ENCODE measurements at regions not wholly inside any gene's neighbourhood (a gene's known extent, or its start where the extent isn't known, plus 50 kb on each side); places are given as distances from the start of the nearest gene placed in this dataset.
"Not testable (repeated sequence)": the region's sequence is repeated elsewhere in the genome, so short reads cannot be mapped to it uniquely, and the experiment has no call there.

DNA sequence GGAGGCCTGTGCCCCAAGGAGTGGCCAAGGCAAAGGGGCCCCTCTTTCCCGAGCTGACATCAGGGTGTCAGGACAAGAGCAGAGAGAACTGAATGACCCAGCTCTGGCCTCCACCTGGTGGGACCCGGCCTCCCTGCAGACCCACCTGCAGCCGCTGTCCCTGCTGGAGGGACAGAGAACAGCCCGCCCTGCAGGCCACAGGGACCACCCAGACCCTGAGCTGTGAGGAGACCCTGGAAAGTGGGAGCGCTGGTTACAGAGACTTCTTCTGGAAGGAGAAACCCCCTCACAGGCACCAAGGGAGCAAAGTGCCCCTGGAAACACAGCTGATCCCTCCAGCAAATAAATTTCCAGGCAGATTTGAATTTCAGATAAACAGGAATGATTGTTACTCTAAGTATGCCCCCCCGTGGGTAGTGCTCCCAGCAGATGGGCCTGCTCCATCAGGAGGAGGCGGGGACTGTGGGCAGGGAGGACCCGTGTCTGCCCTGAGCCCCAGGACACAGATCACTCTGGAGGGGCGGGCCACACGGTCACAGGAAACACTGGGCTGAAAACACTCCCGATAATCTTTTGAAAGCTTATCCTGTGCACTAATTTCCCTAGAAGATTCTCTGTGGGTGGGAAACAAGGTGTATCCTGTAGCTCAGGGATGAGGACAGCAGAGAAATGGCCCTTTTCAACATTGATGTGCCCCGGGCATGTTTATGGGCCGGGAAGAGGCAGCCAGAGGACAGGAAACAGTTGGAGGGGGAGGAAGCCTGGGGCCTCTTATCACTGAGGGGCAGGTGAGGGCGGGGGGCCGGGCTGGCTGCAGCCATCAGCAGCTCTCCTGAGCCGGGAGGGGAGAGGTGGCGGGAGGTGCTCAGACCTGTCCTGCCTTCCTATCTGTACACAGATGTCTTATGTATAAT lies 276.0 kb downstream of the ADGRD1 start:
- DNase-seq (ENCODE audit: low read depth), result no peak

DNA sequence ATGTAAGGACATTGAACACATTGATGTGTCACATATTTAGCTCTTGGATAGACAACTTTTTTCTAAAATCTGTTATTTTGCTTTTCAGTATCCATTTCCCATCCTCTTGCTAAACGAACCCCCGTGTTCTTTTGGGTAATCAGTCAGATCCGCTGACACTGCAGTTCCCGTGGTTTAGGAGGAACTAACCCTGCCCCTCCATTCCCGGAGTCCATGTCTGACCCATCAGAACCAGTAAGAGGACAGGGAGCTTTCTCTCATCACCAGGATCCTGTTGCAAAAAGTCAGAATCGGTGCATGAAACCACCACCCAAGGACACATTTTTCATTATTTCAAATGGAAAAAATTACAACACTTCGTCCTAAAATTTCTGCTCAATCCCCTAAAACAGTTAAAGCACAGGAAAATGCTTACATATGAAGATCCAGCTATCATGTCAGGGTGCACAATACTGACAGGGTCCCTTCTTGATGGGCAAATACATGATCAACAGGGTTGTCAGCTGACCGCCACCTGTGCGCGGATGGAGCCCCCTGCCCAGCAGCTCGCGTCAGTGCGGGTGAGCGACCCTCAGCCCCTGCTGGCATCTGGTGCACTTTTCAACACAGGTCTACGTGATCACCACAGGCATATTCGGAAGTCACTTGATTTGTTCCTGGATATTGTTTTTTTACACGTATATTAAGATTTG lies 276.8 kb downstream of the ADGRD1 start:
- no peak for DNase-seq (ENCODE audit: low read depth)

DNA sequence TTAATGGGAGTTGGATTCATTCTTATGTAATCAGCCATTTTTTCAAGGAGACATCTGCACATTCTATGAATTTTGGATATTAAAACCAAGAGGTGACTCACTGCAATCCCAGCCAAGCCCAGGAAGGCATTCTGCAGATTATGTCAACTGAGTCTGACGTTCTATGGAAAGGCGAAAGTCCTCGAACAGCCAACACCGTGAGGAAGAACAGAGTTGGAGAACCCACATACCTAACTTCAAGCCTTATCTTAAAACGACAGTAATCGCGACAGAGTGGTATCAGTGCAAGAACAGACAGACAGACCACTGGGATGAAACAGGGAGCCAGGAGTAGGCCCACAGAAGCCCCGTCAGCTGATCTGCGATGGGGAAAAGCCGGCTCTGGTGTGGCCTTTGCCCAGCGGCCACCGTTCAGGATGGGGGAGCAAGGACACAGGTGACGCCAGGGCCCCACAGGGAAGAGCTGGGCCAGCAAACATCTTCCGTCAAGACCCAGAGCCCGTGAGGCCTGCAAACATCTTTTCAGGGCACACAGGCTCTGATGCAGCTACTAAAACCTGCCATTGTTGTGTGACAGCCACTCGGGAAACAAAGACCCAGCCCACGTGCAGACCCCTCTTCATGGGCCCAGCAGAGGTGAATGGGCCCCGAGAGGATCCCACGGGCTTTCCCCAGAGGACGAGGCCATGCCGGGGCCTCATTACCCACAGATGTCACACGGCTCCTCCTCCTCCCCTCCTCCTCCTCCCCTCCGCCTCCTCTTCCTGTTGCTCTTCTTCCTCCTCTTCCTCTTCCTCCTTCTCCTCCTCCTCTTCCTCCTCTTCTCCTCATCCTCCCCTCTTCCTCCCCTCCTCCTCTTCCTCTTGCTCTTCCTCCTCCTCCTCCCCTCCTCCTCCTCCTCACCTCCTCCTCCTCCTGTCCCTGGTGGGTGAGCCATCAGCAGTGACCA lies 277.6 kb downstream of the ADGRD1 start:
- DNase-seq (ENCODE audit: low read depth), result no peak

DNA sequence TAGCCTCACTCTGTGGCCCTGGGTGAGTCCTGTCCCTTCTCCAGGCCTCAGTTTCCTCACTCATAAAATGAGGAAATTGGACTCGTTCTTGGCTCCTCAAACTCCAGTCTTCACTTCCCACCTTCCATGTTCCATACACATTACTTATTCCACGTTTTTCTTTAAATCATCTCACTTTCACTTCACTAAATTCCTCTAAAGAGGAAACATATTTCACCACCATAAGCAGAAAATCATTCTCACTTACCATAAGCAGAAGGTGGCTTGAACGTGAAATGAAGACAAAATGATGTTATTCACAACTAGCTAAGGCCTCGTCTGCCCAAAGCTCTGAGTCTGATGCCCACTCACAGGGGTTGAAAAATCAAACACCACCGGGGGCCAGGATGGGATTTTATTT lies 278.3 kb downstream of the ADGRD1 start:
- no peak for DNase-seq (ENCODE audit: low read depth)

- DNase-seq (ENCODE audit: low read depth), result not testable (repeated sequence)
These were observed 279.2 kb downstream of the ADGRD1 start for GRCh38 chr12:131232872-131233271.

DNA sequence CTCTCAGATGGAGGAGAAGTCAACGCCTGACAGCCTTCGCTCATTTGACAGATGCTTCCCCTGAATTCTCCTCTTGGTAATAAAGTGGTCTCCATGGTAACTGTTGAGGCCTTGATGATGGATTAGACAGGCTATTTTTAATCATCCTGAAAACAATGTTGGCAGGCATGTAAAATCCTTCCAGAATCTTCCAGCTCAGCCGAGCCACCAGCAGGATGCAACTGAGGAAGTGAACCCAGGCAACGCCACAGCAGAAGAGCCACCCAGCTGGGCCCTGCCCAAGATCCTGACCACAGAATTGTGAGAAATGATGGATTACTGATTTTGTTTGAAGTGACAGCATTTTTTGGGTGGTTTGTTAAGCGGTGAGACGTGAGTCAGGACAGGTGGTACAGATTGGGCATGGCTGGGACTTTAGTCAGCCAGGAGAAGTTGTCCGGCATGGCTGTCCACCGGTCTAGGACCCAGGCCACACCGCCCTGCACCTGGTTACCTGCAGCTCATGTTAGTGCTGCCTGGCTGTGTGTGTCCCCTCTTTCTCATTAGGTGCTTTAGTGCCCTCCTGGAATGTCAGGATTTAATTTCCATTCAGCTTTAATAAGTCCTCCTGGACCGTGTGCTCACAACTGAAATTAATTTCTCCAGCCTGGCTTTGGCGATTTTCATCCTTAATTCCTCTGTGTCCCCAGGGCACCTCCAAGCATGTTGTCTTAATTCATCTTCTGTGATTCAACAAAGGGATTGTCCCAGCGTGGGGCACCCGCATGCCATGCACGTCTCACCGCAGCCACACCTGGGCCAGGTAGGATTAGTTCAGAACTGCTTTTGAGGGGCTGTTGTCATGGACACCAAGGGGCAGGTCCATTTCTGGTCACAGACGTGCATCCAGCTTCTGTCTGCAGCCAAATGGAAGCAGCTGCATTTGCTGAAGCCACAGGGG lies 280.4 kb downstream of the ADGRD1 start:
- DNase-seq (ENCODE audit: low read depth), result not testable (repeated sequence)

- DNase-seq (ENCODE audit: low read depth), result not testable (repeated sequence)
These were observed 281.1 kb downstream of the ADGRD1 start for GRCh38 chr12:131234841-131235271.

DNA sequence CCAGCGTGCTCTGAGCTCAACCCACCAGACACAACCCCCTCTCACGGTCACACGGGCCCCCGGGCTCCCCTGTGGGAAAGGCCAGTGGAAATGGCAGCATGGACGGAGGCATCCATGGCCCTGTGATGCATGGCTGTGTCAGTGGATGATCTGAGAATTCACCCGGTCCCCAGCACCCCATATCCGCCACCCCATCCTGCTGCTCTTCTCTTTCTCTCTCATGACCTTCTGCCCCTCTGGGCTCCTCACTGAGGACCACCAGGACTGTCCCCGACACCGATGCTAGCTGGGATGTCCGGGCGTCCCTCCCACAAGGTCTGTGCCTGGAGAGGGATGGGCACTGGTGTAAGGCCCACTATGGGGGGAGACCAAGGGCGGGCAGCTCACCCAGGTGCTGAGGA lies 282.2 kb downstream of the ADGRD1 start:
- DNase-seq (ENCODE audit: low read depth), result no peak

- DNase-seq (ENCODE audit: low read depth), result no peak
These were observed 285.8 kb downstream of the ADGRD1 start for GRCh38 chr12:131239384-131240094.

DNA sequence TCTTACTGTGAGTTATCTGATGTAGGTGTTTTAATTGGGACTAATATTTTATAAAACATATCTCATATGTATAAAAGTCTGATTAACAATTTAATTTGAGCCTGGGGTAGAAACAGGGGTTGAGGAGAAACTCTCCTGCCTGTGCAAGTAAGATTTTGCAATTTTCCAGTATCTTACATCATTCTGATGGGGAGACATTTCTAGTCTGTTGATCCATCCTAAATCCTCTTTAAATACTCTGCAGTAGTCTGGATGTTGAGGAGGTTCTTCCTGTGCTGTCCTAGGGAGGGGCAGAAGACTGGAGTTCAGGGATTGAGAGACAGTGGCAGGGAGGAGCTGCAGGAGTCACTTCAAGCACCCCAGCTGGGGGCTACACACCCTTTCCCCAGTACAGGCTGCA lies 287.8 kb downstream of the ADGRD1 start:
- no peak for DNase-seq (ENCODE audit: low read depth)

- no peak for DNase-seq (ENCODE audit: low read depth)
These were observed 289.2 kb downstream of the ADGRD1 start for GRCh38 chr12:131242741-131243496.

- not testable (repeated sequence) for DNase-seq (ENCODE audit: low read depth)
These were observed 290.5 kb downstream of the ADGRD1 start for GRCh38 chr12:131244157-131244688.

- DNase-seq (ENCODE audit: low read depth), result not testable (repeated sequence)
These were observed 291.5 kb downstream of the ADGRD1 start for GRCh38 chr12:131245161-131245560.

DNA sequence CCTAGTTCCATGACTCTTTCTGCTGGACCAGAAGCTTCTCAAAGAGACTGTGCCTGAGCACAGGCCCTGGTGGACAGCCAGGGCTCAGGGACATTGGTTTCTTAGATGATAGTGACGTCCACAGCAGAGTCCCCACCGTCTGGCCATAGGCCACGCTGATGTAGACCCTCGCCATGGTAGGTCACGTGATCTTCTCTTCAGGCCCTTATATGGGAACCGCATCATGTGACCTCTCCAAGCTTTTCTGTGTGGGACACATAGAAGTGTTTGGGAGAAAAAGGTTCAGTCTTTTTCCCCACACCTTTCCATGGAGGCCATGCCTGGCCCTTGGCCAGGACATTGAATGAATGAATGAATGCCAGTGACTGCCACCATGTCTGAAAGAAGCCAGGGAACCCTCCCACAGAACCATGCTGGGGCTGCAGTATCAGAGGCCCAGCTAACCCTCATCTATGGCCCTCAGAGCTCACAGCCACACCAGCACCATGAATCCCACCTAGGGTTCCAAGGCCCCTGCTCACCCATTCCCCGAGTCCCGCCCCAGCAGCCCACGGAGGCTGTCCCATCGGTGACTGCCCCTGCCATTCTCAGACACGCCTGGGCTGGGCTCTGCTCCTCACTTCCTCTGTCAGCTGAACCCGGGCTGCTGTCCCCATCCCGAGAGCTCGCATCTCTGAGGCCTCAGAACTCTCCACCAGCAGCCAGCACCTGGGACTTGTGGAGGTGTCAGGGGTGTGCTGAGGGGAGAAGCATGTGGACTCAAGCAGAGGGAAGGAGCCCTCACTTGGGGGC lies 292.1 kb downstream of the ADGRD1 start:
- no peak for DNase-seq (ENCODE audit: low read depth)

- DNase-seq (ENCODE audit: low read depth), result not testable (repeated sequence)
These were observed 293.5 kb downstream of the ADGRD1 start for GRCh38 chr12:131247026-131247725.

DNA sequence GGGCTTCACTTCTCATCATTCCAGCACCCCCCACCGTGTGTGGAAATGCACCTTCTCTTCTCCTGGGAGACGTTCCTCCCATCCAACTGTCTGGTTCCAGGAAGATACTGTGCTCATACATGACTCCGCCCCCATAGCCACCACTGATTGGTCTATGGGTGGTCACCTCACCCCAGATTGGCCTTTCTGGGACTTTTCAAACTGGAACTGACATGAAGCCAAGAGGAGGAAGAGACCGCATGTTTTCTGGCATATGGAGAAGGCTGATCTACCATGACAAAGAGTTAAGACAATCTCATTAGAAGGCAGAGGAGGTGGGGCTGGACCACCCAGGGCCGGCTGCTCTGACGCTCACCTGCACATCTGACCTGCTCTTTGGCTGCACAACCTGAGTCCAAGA lies 294.2 kb downstream of the ADGRD1 start:
- not testable (repeated sequence) for DNase-seq (ENCODE audit: low read depth)

DNA sequence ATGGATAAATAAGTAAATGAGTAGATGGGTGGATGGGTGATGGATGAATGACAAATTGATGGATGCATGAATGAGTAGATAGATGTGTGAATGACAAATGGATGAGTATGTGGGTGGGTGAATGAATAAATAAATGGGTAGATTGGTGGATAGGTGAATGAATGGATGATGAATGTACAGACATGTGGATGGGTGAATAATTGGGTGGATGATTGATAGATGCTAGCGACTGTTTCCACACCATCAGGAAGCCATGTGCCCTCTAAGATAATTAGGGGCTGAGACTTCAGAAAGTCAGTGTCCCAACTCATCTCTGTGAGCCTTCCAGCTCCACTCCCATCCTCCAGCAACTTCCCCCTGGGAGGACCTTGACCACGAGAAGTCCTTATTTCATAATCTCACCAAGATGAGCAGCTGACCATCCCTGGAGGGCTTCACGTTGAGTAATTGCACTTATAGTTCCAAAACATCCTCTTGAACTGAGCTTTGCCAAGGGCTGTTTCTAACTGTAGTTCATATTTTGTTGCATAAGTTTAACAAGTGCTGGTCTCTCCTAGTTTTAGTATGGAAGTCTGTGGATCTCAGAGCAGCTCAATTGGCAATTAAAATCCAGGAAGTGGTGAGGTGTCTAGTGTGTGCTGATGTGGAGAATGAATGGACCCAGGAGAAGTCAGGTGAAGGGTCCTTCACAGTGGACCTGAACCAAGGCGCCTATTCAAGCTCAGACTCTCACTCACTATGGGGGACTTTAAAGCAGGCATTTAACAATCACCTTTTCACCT lies 295.7 kb downstream of the ADGRD1 start:
- DNase-seq (ENCODE audit: low read depth), result no peak

Data from stimulated activated CD8-positive, alpha-beta memory T cell treated with anti-CD3 and anti-CD28 coated beads, Interleukin-12 subunit alpha, Interleukin-12 subunit beta, amount 100 ng/mL, for 4 hours (primary cell).